HCT116 (cell line): ENCODE measurements at regions not wholly inside any gene's neighbourhood (a gene's known extent, or its start where the extent isn't known, plus 50 kb on each side); places are given as distances from the start of the nearest gene placed in this dataset.

Experiments
- ATAC-seq: fragments of 200-7000 bp; cut with Tn5 transposase; 2 replicates; pipeline ENCODE4 v1.9.1; 2020; ENCODE audit warnings: mild to moderate bottlenecking, moderate library complexity
- BruUV-seq: library from RNA; stranded (reverse); fragments of 400-500 nt; replicated peaks from 2 replicates; lab custom pipeline; 2021; lab: Mats Ljungman, UMichigan
- CTCF ChIA-PET: fragments of 300-600 bp; sonication (Branson Sonifier 250); formaldehyde crosslinking; loops from one replicate; lab custom pipeline; 2021; ENCODE audit warnings: antibody characterized with exemption; lab: Charles Lee
- POLR2A ChIA-PET: fragments of 300-600, 350-600 bp; sonication (Branson Sonifier 250); formaldehyde crosslinking; loops from one replicate; lab custom pipeline; 2021; ENCODE audit warnings: antibody characterized with exemption; lab: Charles Lee
- RAD21 ChIA-PET, 2 experiments: fragments of 300-600 bp; sonication (Branson Sonifier 250); formaldehyde crosslinking; loops; one replicate each; lab custom pipeline; 2023; ENCODE audit warnings: low total read pairs in 2 of 2; ENCODE audit not compliant: uncharacterized antibody in 2 of 2, unreplicated experiment in 2 of 2, low non-redundant PET in 1 of 2; lab: Charles Lee
- DNase-seq: peaks from one replicate; pipeline ENCODE4 v3.0.0-alpha.2; 2010; ENCODE audit warnings: low read depth, low spot score
- H2AFZ ChIP-seq: fragments of 200-600 bp; shearing (Covaris generic), sonication (generic); 2 replicates; pipeline ENCODE4 v1.6.1; 2017; ENCODE audit warnings: low read depth, mixed run types, mixed read lengths, antibody characterized with exemption, low read length; ENCODE audit not compliant: poor library complexity, severe bottlenecking
- H3K27ac ChIP-seq: 2 replicates; pipeline ENCODE4 v1.5.1; 2012; ENCODE audit warnings: low read depth, low read length
- H3K27me3 ChIP-seq: fragments of 200-600 bp; sonication (generic); 2 replicates; pipeline ENCODE4 v1.6.1; 2016; ENCODE audit warnings: mixed run types, low read length, mixed read lengths; ENCODE audit not compliant: insufficient read depth
- H3K36me3 ChIP-seq, 2 experiments: fragments of 200-500 bp in 1 of 2; fragments of 200-600 bp in 1 of 2; sonication (Bioruptor generic) in 1 of 2; sonication (generic) in 1 of 2; 2 replicates each; pipeline versions ENCODE4 v1.5.1 to v1.6.1; 2014 to 2016; ENCODE audit warnings: low read length in 2 of 2, inconsistent platforms in 1 of 2, mixed read lengths in 1 of 2, mixed run types in 1 of 2; ENCODE audit not compliant: insufficient read depth in 2 of 2, control insufficient read depth in 1 of 2
- H3K4me1 ChIP-seq, 2 experiments: fragments of 200-600 bp in 1 of 2; sonication (generic) in 1 of 2; 2 replicates each; pipeline versions ENCODE4 v1.5.1 to v1.6.1; 2012 to 2017; ENCODE audit warnings: low read length in 2 of 2, inconsistent platforms in 1 of 2, mild to moderate bottlenecking in 1 of 2, mixed read lengths in 1 of 2, mixed run types in 1 of 2, moderate library complexity in 1 of 2; ENCODE audit not compliant: insufficient read depth in 2 of 2, control insufficient read depth in 1 of 2
- H3K4me2 ChIP-seq: fragments of 200-600 bp; sonication (generic); 2 replicates; pipeline ENCODE4 v1.6.1; 2017; ENCODE audit warnings: mixed run types, low read length, mixed read lengths
- H3K4me3 ChIP-seq, 2 experiments: fragments of 200-600 bp in 1 of 2; sonication (generic) in 1 of 2; replicated peaks in 1 of 2; 2 replicates each; pipeline ENCODE4 v1.5.1; 2011 to 2016; ENCODE audit warnings: low read length in 2 of 2, control low read depth in 1 of 2, low read depth in 1 of 2, mild to moderate bottlenecking in 1 of 2, mixed read lengths in 1 of 2, mixed run types in 1 of 2
- H3K79me2 ChIP-seq: fragments of 200-600 bp; sonication (generic); 2 replicates; pipeline ENCODE4 v1.6.1; 2017; ENCODE audit warnings: mild to moderate bottlenecking, mixed run types, low read length, moderate library complexity, mixed read lengths; ENCODE audit not compliant: insufficient read depth
- H3K9ac ChIP-seq: fragments of 200-600 bp; sonication (generic); 2 replicates; pipeline ENCODE4 v1.6.1; 2016; ENCODE audit warnings: low read length, mixed read lengths
- H3K9me2 ChIP-seq: fragments of 200-600 bp; sonication (generic), shearing (Covaris generic); 2 replicates; pipeline ENCODE4 v1.6.1; 2017; ENCODE audit warnings: mixed run types, mild to moderate bottlenecking, moderate library complexity; ENCODE audit not compliant: insufficient read depth
- H3K9me3 ChIP-seq, 2 experiments: fragments of 200-500 bp in 1 of 2; fragments of 200-600 bp in 1 of 2; sonication (Bioruptor generic) in 1 of 2; sonication (generic) in 1 of 2; 2 replicates each; pipeline ENCODE4 v1.6.1; 2014 to 2017; ENCODE audit warnings: low read length in 2 of 2, mixed read lengths in 2 of 2, inconsistent platforms in 1 of 2, low read depth in 1 of 2, mild to moderate bottlenecking in 1 of 2, mixed run types in 1 of 2, moderate library complexity in 1 of 2; ENCODE audit not compliant: control insufficient read depth in 1 of 2, insufficient read depth in 1 of 2
- H4K20me1 ChIP-seq: fragments of 200-600 bp; sonication (generic), shearing (Covaris generic); 2 replicates; pipeline ENCODE4 v1.6.1; 2017; ENCODE audit warnings: mixed run types, mild to moderate bottlenecking, moderate library complexity; ENCODE audit not compliant: insufficient read depth
- ATF3 ChIP-seq: IDR thresholded peaks from 2 replicates; pipeline ENCODE4 v1.6.1; 2012
- CTCF ChIP-seq, 3 experiments: fragments of 200-600 bp in 1 of 3; sonication (generic) in 1 of 3; IDR thresholded peaks in 2 of 3; conservative IDR thresholded peaks in 1 of 3; 2 replicates each; pipeline ENCODE4 v1.5.1; 2012 to 2017; ENCODE audit warnings: low read depth in 2 of 3, low read length in 2 of 3, antibody characterized with exemption in 1 of 3, borderline replicate concordance in 1 of 3, control low read depth in 1 of 3, mild to moderate bottlenecking in 1 of 3, mixed read lengths in 1 of 3, mixed run types in 1 of 3, moderate library complexity in 1 of 3; ENCODE audit not compliant: insufficient read depth in 1 of 3
- EZH2phosphoT487 ChIP-seq: fragments of 200-600 bp; IDR thresholded peaks from 2 replicates; pipeline ENCODE4 v1.6.1; 2018; ENCODE audit warnings: antibody characterized with exemption, borderline replicate concordance
- MAX ChIP-seq: IDR thresholded peaks from 2 replicates; pipeline ENCODE4 v1.6.1; 2012
- POLR2A ChIP-seq: IDR thresholded peaks from 2 replicates; pipeline ENCODE4 v1.7.0; 2011; ENCODE audit warnings: borderline replicate concordance; ENCODE audit not compliant: insufficient read depth, insufficient read length; ENCODE audit errors: extremely low read depth
- POLR2AphosphoS5 ChIP-seq: IDR thresholded peaks from 2 replicates; pipeline ENCODE4 v1.6.1; 2011; ENCODE audit warnings: mild to moderate bottlenecking, low read depth, low read length, moderate library complexity
- SP1 ChIP-seq: IDR thresholded peaks from 2 replicates; pipeline ENCODE4 v1.6.1; 2012; ENCODE audit warnings: low read depth
- YY1 ChIP-seq: IDR thresholded peaks from 2 replicates; pipeline ENCODE4 v1.6.1; 2011; ENCODE audit warnings: low read length, low read depth, moderate library complexity, mild to moderate bottlenecking; ENCODE audit not compliant: insufficient replicate concordance; ENCODE audit errors: extremely low read depth
- ZFX ChIP-seq: fragments of 450-650 bp; IDR thresholded peaks from 2 replicates; pipeline ENCODE4 v1.6.1; 2017
- ZNF274 ChIP-seq: fragments of 200-500 bp; sonication (Bioruptor generic); IDR thresholded peaks from 2 replicates; pipeline ENCODE4 v1.6.1; 2014; ENCODE audit warnings: mild to moderate bottlenecking, low read depth, low read length, inconsistent platforms
- intact Hi-C: fragments of 100-400 bp; cut with micrococcal nuclease; formaldehyde crosslinking; loops from 2 replicates; pipeline ENCODE4 v1.10.0; 2022

GRCh38 chr2:129730979-129731378 is 248.5 kb upstream of the RAB6C start:
- DNase-seq (no peak), ATAC-seq (no peak)
- Histone ChIP-seq H3K79me2 (no peaks in the 10 kb centered on the region), H3K27me3 (peaks cover 15% of the 10 kb centered on the region), H3K4me3 (no peak overlapping the region), H3K36me3 (no peaks in the 10 kb centered on the region), H3K9me3 (no peaks in the 10 kb centered on the region), H3K9me2 (no peaks in the 10 kb centered on the region), H3K4me1 (no peaks in the 10 kb centered on the region), H4K20me1 (no peaks in the 10 kb centered on the region), H3K9ac (no peak overlapping the region), H3K27ac (no peak overlapping the region), H2AFZ (no peak overlapping the region), H3K4me2 (no peak overlapping the region)
- POLR2A ChIA-PET = no interaction called here
- CTCF ChIA-PET = no interaction called here
- no TSS peak for BruUV-seq
- intact Hi-C loops = no loop called here
- TF ChIP-seq SP1 = no peak
- no peak for TF ChIP-seq ZNF274
- no peak for TF ChIP-seq CTCF (IDR thresholded peaks at IDR 0.05 in 2 of 3, conservative IDR thresholded peaks at IDR 0.05 in 1 of 3; ENCODE audit: borderline replicate concordance in 1 of 3, insufficient read depth in 1 of 3, low read depth in 2 of 3, low read length in 2 of 3)
- TF ChIP-seq ZFX = no peak
- no peak for TF ChIP-seq EZH2phosphoT487
- no peak for TF ChIP-seq ATF3
- RAD21 ChIA-PET = no interaction called here

- Histone ChIP-seq H3K4me1 (no peaks in the 10 kb centered on the region), H3K27ac (no peak overlapping the region), H3K36me3 (no peaks in the 10 kb centered on the region), H3K27me3 (peaks cover 14% of the 10 kb centered on the region), H3K9ac (no peak overlapping the region), H4K20me1 (no peaks in the 10 kb centered on the region), H3K4me3 (no peak overlapping the region), H3K79me2 (no peaks in the 10 kb centered on the region), H3K9me2 (no peaks in the 10 kb centered on the region), H3K9me3 (no peaks in the 10 kb centered on the region), H2AFZ (no peak overlapping the region), H3K4me2 (no peak overlapping the region)
- DNase-seq (no peak), ATAC-seq (no peak)
- RAD21 ChIA-PET = no interaction called here
- POLR2A ChIA-PET = no interaction called here
- TF ChIP-seq POLR2A (no peak), MAX (no peak), POLR2AphosphoS5 (no peak), EZH2phosphoT487 (no peak), YY1 (no peak)
- CTCF ChIA-PET = no interaction called here
- no TSS peak for BruUV-seq
- intact Hi-C loops = no loop called here
Measured at GRCh38 chr2:129731907-129732629, 247.4 kb upstream of the RAB6C start.
